Spleen (tissue), 11 donors: ENCODE measurements at regions not wholly inside any gene's neighbourhood (a gene's known extent, or its start where the extent isn't known, plus 50 kb on each side); places are given as distances from the start of the nearest gene placed in this dataset.

Experiments used
- DNase-seq: peaks from one replicate; pipeline ENCODE4 v3.0.0-alpha.2; 2020
- H3K27ac ChIP-seq, 8 donors: fragments of 200-600 bp; sonication (generic) in 7 of 8; 1 replicate in 4 of 8; 2 replicates in 4 of 8; pipeline versions ENCODE4 v1.5.0 to v1.8.0; 2016 to 2021; ENCODE audit warnings: inconsistent platforms in 4 of 8, mild to moderate bottlenecking in 4 of 8, moderate library complexity in 1 of 8
- H3K27me3 ChIP-seq, 7 donors: fragments of 200-600 bp; sonication (generic) in 6 of 7; replicated peaks in 1 of 7; 1 replicate in 4 of 7; 2 replicates in 3 of 7; pipeline versions ENCODE4 v1.5.0 to v1.8.0; 2016 to 2021; ENCODE audit warnings: inconsistent platforms in 3 of 7, mild to moderate bottlenecking in 1 of 7
- H3K36me3 ChIP-seq, 6 donors: fragments of 200-600 bp; sonication (generic) in 5 of 6; 1 replicate in 4 of 6; 2 replicates in 2 of 6; pipeline versions ENCODE4 v1.5.0 to v1.8.0; 2016 to 2021; ENCODE audit warnings: inconsistent platforms in 2 of 6
- H3K4me1 ChIP-seq, 6 donors: fragments of 200-600 bp; sonication (generic) in 5 of 6; 1 replicate in 3 of 6; 2 replicates in 3 of 6; pipeline versions ENCODE4 v1.5.0 to v1.8.0; 2016 to 2021; ENCODE audit warnings: inconsistent platforms in 3 of 6
- H3K4me3 ChIP-seq, 8 donors: fragments of 200-600 bp; sonication (generic) in 7 of 8; 1 replicate in 4 of 8; 2 replicates in 4 of 8; pipeline versions ENCODE4 v1.5.0 to v1.8.0; 2016 to 2021; ENCODE audit warnings: inconsistent platforms in 4 of 8, mild to moderate bottlenecking in 4 of 8, moderate library complexity in 2 of 8
- H3K9me3 ChIP-seq, 8 donors: fragments of 200-600 bp; sonication (generic) in 7 of 8; 1 replicate in 4 of 8; 2 replicates in 4 of 8; pipeline versions ENCODE4 v1.5.0 to v1.8.0; 2016 to 2021; ENCODE audit warnings: inconsistent platforms in 4 of 8
- CTCF ChIP-seq, 11 experiments: fragments of 200-600 bp in 7 of 11; fragments of 450-650 bp in 4 of 11; sonication (generic) in 4 of 11; IDR thresholded peaks in 8 of 11; conservative IDR thresholded peaks in 3 of 11; 1 replicate in 7 of 11; 2 replicates in 4 of 11; pipeline versions ENCODE4 v1.4.0 to v1.8.0; 2016 to 2021; ENCODE audit warnings: antibody characterized with exemption in 11 of 11, inconsistent platforms in 4 of 11, mild to moderate bottlenecking in 1 of 11
- POLR2A ChIP-seq, 3 donors: fragments of 450-650 bp; IDR thresholded peaks; one replicate each; pipeline ENCODE4 v1.5.1; 2017; ENCODE audit warnings: antibody characterized with exemption in 3 of 3, mild to moderate bottlenecking in 1 of 3
- POLR2AphosphoS5 ChIP-seq, 3 donors: sonication (generic); formaldehyde crosslinking; IDR thresholded peaks; one replicate each; pipeline ENCODE4 v1.5.1; 2017; ENCODE audit warnings: antibody characterized with exemption in 3 of 3
- WGBS, 5 donors: extraction: QIAGEN DNeasy Blood & Tissue Kit in 3 of 5; methylation state at CpG; one replicate each; pipeline versions ENCODE4 v1.1.5 to v1.1.7; 2013 to 2018; 5-methylcytosine and 5-hydroxymethylcytosine counted together
- intact Hi-C: fragments of 100-400 bp; cut with DNase I; formaldehyde crosslinking; loops from one replicate; pipeline ENCODE4 v1.15.0; 2023; ENCODE audit warnings: low total_unique reads
- donor health status: healthy with polysubstance abuse.
- donor health status: DM: no; HTN: no; CAD: no; lungs with moderate emphysema.
- donor health status: DM: no; HTN: no; CAD: no.
- donor health status: Bipolar disorder and iron deficiency.
- donor health status: healthy.
- donor health status: DM: no; HTN: no; CAD: no.
- donor health status: DM: yes; HTN: yes; CAD: no.

GRCh38 chr17:77312786-77313599 lies 172.2 kb downstream of the SEC14L1 start:
- Histone ChIP-seq H3K4me1 (peaks cover 9 to 78% (median 55%) of the 10 kb centered on the region in 6 donors), H3K9me3 (no peaks in the 10 kb centered on the region), H3K4me3 (no peak overlapping the region), H3K27me3 (no peaks in the 10 kb centered on the region), H3K27ac (peak overlapping the region in 4 of 8 donors; percentile 51 to 70 (median 54)), H3K36me3 (peaks cover 0 to 4% (median 0%) of the 10 kb centered on the region in 6 donors)
- peak; percentile 67 for DNase-seq
- intact Hi-C loops = no loop called here
- no peak for TF ChIP-seq CTCF (IDR thresholded peaks at IDR 0.05 in 8 of 11, conservative IDR thresholded peaks at IDR 0.05 in 3 of 11)
- no peak for TF ChIP-seq POLR2A (IDR thresholded peaks at IDR 0.05)
- TF ChIP-seq POLR2AphosphoS5 (IDR thresholded peaks at IDR 0.05) = no peak
- WGBS, 5 donors = 80 to 88% (median 88%) methylated on average over 22 to 23 of the region's 23 CpGs

DNA sequence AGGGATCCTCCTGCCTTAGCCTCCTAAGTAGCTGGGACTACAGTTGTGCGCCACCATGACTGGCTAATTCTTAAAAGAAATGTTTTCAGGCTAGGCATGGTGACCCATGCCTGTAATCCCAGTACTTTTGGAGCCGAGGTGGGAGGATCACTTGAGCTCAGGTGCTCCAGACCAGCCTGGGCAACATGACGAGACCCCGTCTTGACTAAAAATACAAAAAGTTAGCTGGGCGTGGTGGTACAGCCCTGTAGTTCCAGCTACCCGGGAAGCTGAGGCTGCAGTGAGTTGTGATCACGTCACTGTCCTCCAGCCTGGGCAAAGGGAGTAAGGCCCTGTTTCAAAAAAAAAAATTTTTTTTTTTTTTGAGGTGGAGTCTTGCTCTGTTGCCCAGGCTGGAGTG lies 173.1 kb downstream of the SEC14L1 start:
- Histone ChIP-seq H3K9me3 (no peaks in the 10 kb centered on the region), H3K4me3 (no peak overlapping the region), H3K36me3 (no peaks in the 10 kb centered on the region), H3K4me1 (peaks cover 12 to 83% (median 62%) of the 10 kb centered on the region in 6 donors), H3K27ac (no peak overlapping the region), H3K27me3 (no peaks in the 10 kb centered on the region)
- peak; percentile 35 for DNase-seq
- intact Hi-C loops = no loop called here
- TF ChIP-seq CTCF (IDR thresholded peaks at IDR 0.05 in 8 of 11, conservative IDR thresholded peaks at IDR 0.05 in 3 of 11) (no peak), POLR2AphosphoS5 (IDR thresholded peaks at IDR 0.05) (no peak), POLR2A (IDR thresholded peaks at IDR 0.05) (no peak)
- 90 to 95% (median 92%) methylated on average over 7 of the region's 7 CpGs for WGBS, 5 donors

GRCh38 chr17:77314601-77315000 lies 173.8 kb downstream of the SEC14L1 start:
- H3K9me3 ChIP-seq = no peaks in the 10 kb centered on the region
- no peaks in the 10 kb centered on the region for H3K27me3 ChIP-seq
- peaks cover 19 to 86% (median 69%) of the 10 kb centered on the region in 6 donors for H3K4me1 ChIP-seq
- WGBS, 5 donors = 90 to 97% (median 92%) methylated on average over 11 of the region's 11 CpGs
- H3K4me3 ChIP-seq = no peak overlapping the region
- intact Hi-C loops = no loop called here
- TF ChIP-seq POLR2AphosphoS5 (IDR thresholded peaks at IDR 0.05) = no peak
- peak; percentile 43 for DNase-seq
- H3K27ac ChIP-seq = peak overlapping the region in 5 of 8 donors; percentile 82 to 92 (median 85)
- no peaks in the 10 kb centered on the region for H3K36me3 ChIP-seq

DNA sequence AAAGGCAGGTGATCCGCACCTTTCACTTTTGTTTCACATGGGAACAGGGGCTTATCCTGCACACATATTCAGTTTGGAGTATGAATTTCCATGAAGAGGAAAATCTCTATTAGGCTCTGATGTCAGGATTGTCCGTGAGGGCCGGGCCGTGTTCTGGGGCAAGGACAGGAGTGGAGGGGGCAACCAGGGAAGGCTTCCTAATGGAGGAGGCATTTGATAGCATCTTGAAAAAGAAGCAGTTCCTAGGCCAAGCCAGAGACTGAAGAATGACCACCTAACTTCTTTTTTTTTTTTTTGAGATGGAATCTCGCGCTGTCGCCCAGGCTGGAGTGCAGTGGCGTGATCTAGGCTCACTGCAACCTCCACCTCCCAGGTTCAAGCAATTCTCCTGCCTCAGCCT lies 174.2 kb downstream of the SEC14L1 start:
- DNase-seq = peak; percentile 38
- peak overlapping the region in 6 of 8 donors; percentile 63 to 92 (median 84) for H3K27ac ChIP-seq
- intact Hi-C loops = no loop called here
- 78 to 97% (median 83%) methylated on average over 4 to 8 of the region's 8 CpGs for WGBS, 5 donors
- no peaks in the 10 kb centered on the region for H3K36me3 ChIP-seq
- peaks cover 23 to 90% (median 73%) of the 10 kb centered on the region in 6 donors for H3K4me1 ChIP-seq
- no peaks in the 10 kb centered on the region for H3K27me3 ChIP-seq
- H3K4me3 ChIP-seq = no peak overlapping the region
- H3K9me3 ChIP-seq = no peaks in the 10 kb centered on the region
- TF ChIP-seq CTCF (IDR thresholded peaks at IDR 0.05 in 8 of 11, conservative IDR thresholded peaks at IDR 0.05 in 3 of 11) (no peak), POLR2A (IDR thresholded peaks at IDR 0.05) (no peak)
